Sciatic nerve (tissue), 2 donors: ENCODE measurements at regions not wholly inside any gene's neighbourhood (a gene's known extent, or its start where the extent isn't known, plus 50 kb on each side); places are given as distances from the start of the nearest gene placed in this dataset.

ENCODE experiments used
- ATAC-seq: fragments of 200-7000 bp; cut with Tn5 transposase; one replicate; pipeline ENCODE4 v1.9.1; 2020; ENCODE audit warnings: mild to moderate bottlenecking, moderate library complexity
- DNase-seq: peaks from one replicate; pipeline ENCODE4 v3.0.0-alpha.2; 2020; ENCODE audit warnings: low spot score
- intact Hi-C: fragments of 100-400 bp; cut with DNase I; formaldehyde crosslinking; loops from one replicate; pipeline ENCODE4 v1.14.2; 2022
- donor health status: DM: no; HTN: no; CAD: no.
- donor health status: DM: no; HTN: no; CAD: no.

DNA sequence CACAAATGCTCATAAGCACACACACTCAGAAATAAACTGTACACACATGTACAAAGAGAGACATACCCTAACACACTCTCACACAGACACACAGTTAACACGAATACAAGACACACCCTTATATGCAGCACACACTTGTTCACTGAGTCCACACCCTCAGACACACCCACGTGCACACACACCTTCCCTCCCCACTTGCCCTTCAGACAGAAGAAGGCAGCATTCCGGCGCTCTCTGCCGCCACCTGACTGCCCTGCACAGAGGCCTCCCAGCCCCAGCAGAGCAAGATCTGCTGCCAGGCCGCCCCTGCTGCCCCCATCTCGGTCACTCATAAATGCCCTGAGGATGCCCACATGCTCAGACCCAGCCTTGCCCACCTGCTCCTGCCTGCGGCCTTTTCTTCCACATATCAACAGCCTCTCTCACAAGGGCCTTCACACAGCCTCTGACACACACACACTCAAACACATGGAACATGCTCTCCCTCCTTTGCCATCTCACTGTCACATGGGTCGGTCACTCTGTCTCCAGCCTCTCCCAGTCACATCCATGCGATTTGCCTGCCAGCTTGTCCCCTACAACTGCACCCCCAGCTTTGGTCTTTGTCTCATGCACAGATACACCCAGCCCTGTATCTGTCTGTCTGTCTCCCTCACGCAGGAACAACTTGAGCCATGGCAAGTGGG lies 71.1 kb downstream of the EPHB3 start:
- no peak for ATAC-seq

More for the DNA sequence above, 71.1 kb downstream of the EPHB3 start:
- no peak for DNase-seq
- intact Hi-C loops: no loop called here
